ENCODE measurements at regions not wholly inside any gene's neighbourhood (a gene's known extent, or its start where the extent isn't known, plus 50 kb on each side); places are given as distances from the start of the nearest gene placed in this dataset.

- TF ChIP-seq, protein P1, sequence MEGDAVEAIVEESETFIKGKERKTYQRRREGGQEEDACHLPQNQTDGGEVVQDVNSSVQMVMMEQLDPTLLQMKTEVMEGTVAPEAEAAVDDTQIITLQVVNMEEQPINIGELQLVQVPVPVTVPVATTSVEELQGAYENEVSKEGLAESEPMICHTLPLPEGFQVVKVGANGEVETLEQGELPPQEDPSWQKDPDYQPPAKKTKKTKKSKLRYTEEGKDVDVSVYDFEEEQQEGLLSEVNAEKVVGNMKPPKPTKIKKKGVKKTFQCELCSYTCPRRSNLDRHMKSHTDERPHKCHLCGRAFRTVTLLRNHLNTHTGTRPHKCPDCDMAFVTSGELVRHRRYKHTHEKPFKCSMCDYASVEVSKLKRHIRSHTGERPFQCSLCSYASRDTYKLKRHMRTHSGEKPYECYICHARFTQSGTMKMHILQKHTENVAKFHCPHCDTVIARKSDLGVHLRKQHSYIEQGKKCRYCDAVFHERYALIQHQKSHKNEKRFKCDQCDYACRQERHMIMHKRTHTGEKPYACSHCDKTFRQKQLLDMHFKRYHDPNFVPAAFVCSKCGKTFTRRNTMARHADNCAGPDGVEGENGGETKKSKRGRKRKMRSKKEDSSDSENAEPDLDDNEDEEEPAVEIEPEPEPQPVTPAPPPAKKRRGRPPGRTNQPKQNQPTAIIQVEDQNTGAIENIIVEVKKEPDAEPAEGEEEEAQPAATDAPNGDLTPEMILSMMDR (IDR thresholded peaks at IDR 0.05; ENCODE audit: low read length): no peak
- TF ChIP-seq EZH2phosphoT487 (IDR thresholded peaks at IDR 0.05; ENCODE audit: low read length) (no peak), EZH2 (optimal IDR thresholded peaks at IDR 0.05; ENCODE audit: low read depth, low read length) (no peak)
- Histone ChIP-seq H3K27me3 (replicated peaks; ENCODE audit: insufficient read depth, low read length) (no peaks in the 10 kb centered on the region), H3K27ac (ENCODE audit: low read length) (no peak overlapping the region), H3K9me3 (replicated peaks; ENCODE audit: insufficient read depth, low read length) (no peaks in the 10 kb centered on the region), H3K4me3 (ENCODE audit: low read length) (no peak overlapping the region), H3K4me2 (ENCODE audit: low read depth, low read length) (no peak overlapping the region), H4K20me1 (ENCODE audit: insufficient read depth, low read length) (no peaks in the 10 kb centered on the region), H3K9me2 (replicated peaks; ENCODE audit: insufficient read depth, low read length) (no peaks in the 10 kb centered on the region), H3F3A (ENCODE audit: insufficient read depth, low read length) (no peaks in the 10 kb centered on the region), H2AFZ (ENCODE audit: low read length) (no peak overlapping the region), H3K36me3 (replicated peaks; ENCODE audit: insufficient read depth, low read length) (no peaks in the 10 kb centered on the region), H3K79me2 (ENCODE audit: low read length) (no peaks in the 10 kb centered on the region), H3K9ac (ENCODE audit: low read length) (no peak overlapping the region), H3K4me1 (ENCODE audit: low read length) (no peaks in the 10 kb centered on the region)
- DNase-seq: no peak
Observed at GRCh38 chr3:168545591-168545990, 449.9 kb upstream of the GOLIM4 start.

DNA sequence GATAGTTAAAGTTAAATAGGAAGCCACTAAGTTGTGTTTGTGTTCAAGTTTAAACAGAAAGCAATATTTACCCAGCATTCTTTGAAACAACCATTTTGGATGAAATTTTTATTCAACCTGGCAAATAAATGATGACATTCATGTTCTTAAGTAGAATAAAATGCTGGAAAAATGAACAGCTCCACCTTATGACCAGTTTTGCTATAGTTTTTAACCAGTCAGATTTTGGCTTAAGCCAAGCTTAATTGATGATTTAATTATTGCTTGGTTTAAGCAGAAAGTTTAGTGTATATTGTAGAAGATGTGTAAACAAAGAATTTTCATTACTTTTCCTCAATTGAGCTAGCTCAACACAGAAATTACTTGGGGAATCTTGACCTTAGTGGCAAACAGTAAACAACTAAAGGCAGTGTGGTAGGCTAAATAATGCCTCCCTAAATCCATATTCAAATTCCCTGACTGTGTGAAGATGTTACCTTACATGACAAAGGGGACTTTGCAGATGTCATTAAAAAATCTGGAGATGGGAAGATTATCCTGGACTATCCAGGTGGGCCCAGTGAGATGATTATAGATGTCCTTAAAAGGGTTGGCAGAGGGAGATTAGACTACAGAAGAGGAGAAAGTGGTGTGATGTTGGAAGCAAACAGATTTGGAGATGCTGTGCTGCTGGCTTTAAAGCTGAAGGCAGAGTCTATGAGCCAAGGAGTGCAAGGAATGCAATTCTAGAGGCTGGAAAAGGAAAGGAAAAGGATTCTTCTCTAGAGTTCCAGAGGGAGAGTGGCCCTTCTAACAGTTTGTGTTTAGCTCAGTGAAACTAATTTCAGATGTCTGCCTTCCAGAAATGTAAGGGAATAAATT is 448.6 kb upstream of the GOLIM4 start:
- TF ChIP-seq EZH2phosphoT487 (IDR thresholded peaks at IDR 0.05; ENCODE audit: low read length): no peak
- no peak for TF ChIP-seq EZH2 (optimal IDR thresholded peaks at IDR 0.05; ENCODE audit: low read depth, low read length)
- TF ChIP-seq, protein P1 (IDR thresholded peaks at IDR 0.05; ENCODE audit: low read length): no peak
- no peaks in the 10 kb centered on the region for H3K4me1 ChIP-seq (ENCODE audit: low read length)
- no peaks in the 10 kb centered on the region for H3K9me2 ChIP-seq (replicated peaks; ENCODE audit: insufficient read depth, low read length)
- no peak overlapping the region for H3K27ac ChIP-seq (ENCODE audit: low read length)
- no peaks in the 10 kb centered on the region for H3F3A ChIP-seq (ENCODE audit: insufficient read depth, low read length)
- H3K36me3 ChIP-seq (replicated peaks; ENCODE audit: insufficient read depth, low read length): no peaks in the 10 kb centered on the region
- H4K20me1 ChIP-seq (ENCODE audit: insufficient read depth, low read length): no peaks in the 10 kb centered on the region
- no peak for DNase-seq
- H3K9ac ChIP-seq (ENCODE audit: low read length): no peak overlapping the region
- no peak overlapping the region for H3K4me3 ChIP-seq (ENCODE audit: low read length)
- H3K27me3 ChIP-seq (replicated peaks; ENCODE audit: insufficient read depth, low read length): no peaks in the 10 kb centered on the region
- H3K9me3 ChIP-seq (replicated peaks; ENCODE audit: insufficient read depth, low read length): no peaks in the 10 kb centered on the region
- no peaks in the 10 kb centered on the region for H3K79me2 ChIP-seq (ENCODE audit: low read length)
- H3K4me2 ChIP-seq (ENCODE audit: low read depth, low read length): no peak overlapping the region
- H2AFZ ChIP-seq (ENCODE audit: low read length): no peak overlapping the region

- no peak overlapping the region for H3K4me3 ChIP-seq (ENCODE audit: low read length)
- no peak overlapping the region for H3K27ac ChIP-seq (ENCODE audit: low read length)
- no peaks in the 10 kb centered on the region for H3F3A ChIP-seq (ENCODE audit: insufficient read depth, low read length)
- H4K20me1 ChIP-seq (ENCODE audit: insufficient read depth, low read length): no peaks in the 10 kb centered on the region
- TF ChIP-seq EZH2phosphoT487 (IDR thresholded peaks at IDR 0.05; ENCODE audit: low read length): no peak
- TF ChIP-seq EZH2 (optimal IDR thresholded peaks at IDR 0.05; ENCODE audit: low read depth, low read length): no peak
- TF ChIP-seq, protein P1 (IDR thresholded peaks at IDR 0.05; ENCODE audit: low read length): no peak
- no peaks in the 10 kb centered on the region for H3K9me2 ChIP-seq (replicated peaks; ENCODE audit: insufficient read depth, low read length)
- no peak overlapping the region for H3K4me2 ChIP-seq (ENCODE audit: low read depth, low read length)
- H3K27me3 ChIP-seq (replicated peaks; ENCODE audit: insufficient read depth, low read length): no peaks in the 10 kb centered on the region
- H2AFZ ChIP-seq (ENCODE audit: low read length): no peak overlapping the region
- no peaks in the 10 kb centered on the region for H3K79me2 ChIP-seq (ENCODE audit: low read length)
- DNase-seq: no peak
- no peaks in the 10 kb centered on the region for H3K9me3 ChIP-seq (replicated peaks; ENCODE audit: insufficient read depth, low read length)
- no peak overlapping the region for H3K9ac ChIP-seq (ENCODE audit: low read length)
- no peaks in the 10 kb centered on the region for H3K36me3 ChIP-seq (replicated peaks; ENCODE audit: insufficient read depth, low read length)
- H3K4me1 ChIP-seq (ENCODE audit: low read length): no peaks in the 10 kb centered on the region
Observed at GRCh38 chr3:168540726-168541125, 445.0 kb upstream of the GOLIM4 start.

Measured in MM.1S (cell line).